GM21381 (cell line): ENCODE measurements at regions not wholly inside any gene's neighbourhood (a gene's known extent, or its start where the extent isn't known, plus 50 kb on each side); places are given as distances from the start of the nearest gene placed in this dataset.
"Not testable (repeated sequence)": the region's sequence is repeated elsewhere in the genome, so short reads cannot be mapped to it uniquely, and the experiment has no call there.

ENCODE experiments used
- ATAC-seq: cut with Tn5 transposase; IDR thresholded peaks from one replicate; pipeline ENCODE4 v1.9.1; 2021; ENCODE audit warnings: mild to moderate bottlenecking, moderate library complexity; ENCODE audit not compliant: unreplicated experiment

DNA sequence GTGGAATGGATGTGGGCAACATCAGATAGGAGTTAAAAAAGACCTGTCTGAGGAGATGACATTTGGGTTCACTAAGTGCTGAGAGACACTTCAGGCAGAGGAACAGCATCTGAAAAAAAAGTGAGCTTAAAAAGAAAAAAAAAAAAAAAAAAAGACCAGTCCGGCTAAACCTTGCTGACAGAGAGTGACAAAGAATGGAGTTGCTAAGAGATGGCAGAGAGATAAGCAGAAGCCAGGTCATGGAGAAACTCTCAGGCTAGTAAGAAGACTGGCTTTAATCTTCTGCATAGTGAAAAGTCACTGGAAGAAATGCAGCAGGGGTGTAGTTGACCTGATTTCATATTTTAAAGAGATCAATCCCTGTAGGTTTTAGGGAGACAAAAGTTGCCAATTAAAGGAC is 711.1 kb upstream of the SEMA3D start:
- no peak for ATAC-seq

DNA sequence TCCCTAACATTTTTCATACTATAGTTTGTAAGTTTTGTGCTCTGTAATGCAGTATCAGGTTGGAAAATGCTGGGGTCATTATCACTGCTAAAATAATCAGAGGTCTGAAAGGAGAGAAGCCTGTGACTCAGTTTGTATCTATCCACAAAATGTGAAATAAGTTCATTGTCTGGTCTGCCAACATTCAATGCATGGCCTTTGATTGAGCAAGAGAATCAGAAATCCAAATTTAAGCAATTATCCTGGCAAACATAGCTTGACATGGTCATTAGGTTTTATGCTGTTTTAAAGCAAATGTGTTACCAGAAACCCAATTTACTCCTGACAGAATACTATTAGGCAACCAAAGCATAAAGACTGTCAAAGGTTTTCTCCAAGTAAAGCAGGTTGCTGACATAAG is 709.7 kb upstream of the SEMA3D start:
- ATAC-seq = no peak

DNA sequence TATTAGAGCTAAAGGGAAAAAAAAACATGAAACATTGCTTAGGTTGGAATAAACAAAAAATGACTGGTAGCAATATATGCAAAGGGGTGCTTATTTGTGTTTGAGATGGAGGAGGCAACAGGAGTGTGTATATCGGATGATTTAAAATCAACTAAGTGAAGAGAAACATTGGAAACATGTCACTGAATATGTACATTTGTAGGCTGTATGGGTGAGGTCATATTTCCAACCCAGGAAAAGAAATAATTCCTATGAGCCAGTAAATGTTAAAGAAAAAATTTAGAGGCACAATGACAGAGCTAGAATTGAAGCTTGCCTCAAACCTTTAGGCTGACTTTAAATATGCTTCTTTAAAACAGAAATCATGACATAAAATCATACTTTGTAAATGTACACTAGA is 709.0 kb upstream of the SEMA3D start:
- ATAC-seq = no peak

DNA sequence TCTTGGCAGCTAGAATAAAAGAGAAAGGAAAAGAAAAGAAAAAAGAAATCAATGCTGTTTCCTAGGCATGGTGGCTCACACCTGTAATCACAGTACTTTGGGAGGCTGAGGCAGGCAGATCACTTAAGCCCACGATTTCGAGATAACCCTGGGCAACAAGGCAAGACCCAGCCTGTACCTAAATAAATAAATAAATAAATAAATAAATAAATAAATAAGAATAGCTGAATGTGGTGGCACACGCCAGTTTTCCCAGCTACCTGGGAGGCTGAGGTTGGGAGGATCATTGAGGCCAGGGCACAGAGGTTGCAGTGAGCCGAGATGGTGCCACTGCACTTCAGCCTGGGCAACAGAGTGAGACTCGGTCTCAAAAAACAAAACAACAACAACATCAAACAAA is 705.0 kb upstream of the SEMA3D start:
- not testable (repeated sequence) for ATAC-seq

DNA sequence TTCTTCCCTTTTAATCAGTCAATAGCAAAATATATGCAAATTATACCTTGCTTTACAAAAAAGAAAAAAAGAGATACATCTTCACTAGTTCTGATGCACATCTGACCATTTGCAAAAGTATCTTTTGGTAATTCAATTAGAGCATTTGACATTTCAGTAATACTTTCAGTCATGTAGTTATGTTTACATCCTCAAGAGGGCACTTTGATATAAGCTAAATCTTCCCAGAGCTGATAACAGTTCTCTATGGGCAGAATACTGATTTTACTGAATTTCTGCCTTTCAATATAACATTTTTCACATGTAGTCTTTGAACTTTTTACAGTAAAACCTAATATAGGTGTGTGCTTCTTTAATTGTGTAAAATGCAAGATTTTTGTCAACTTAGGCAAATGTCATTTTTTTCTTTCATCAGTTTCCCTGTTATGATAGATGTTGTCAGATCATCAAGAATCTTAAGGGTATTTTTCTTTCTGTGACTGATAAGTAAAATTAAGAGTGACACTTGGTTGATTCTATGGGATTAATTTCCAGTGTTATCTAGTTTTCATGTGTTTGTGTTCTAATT is 703.5 kb upstream of the SEMA3D start:
- peak; percentile 77 for ATAC-seq

DNA sequence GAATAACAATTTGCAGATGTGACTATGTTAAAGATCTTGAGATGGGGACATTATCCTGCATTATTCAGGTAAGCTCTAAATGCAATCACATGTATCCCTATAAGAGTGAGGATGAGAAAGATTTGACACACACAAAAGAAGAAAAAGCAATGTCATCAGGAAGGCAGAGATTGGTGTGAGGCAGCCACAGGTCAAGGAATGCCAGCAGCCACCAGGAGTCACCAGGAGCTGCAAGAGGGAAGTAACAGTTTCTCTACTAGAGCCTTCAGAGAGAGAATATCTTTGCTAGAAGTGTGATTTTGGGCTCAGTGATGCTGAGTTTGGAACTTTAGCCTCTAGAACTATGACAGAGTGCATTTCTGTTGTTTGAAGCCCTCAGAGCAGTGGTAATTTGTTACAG is 700.3 kb upstream of the SEMA3D start:
- no peak for ATAC-seq

DNA sequence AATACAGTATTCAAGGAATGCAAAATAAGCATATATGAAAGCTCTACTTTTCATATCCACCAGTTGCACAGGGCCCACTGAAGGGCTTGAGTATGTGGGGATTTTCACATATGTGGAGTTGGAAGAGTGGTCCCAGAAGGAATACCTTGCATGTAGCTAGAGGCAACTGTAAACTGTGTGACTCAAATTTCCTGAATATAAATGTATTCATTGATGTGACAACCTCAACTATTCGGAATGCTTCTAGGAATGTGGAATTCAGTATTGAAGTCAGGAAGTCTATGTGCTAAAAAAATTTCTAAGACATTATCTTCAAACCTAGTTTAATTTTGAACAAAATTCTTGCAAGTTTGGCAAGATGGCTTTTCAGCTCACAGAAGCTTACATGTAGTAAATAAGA is 695.5 kb upstream of the SEMA3D start:
- ATAC-seq = no peak

DNA sequence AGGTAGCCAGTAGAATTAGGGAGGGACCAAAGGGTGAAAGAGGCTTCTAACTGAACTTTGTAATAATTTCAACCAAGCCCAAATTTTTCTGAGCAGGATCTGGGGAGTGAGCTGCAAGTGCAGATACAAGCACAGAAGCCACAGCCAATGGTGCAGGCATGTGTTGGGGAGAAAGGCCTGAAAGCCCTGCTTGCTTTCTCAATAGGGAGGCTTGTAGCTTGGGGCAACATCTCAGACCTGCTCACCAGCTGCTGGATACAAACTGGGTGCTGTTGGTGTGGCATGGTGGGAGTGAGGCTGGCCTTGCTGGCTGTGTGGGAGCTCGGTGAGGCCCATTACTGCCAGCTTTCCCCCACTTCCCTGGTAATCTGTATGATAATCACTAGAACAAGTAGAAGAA is 688.5 kb upstream of the SEMA3D start:
- no peak for ATAC-seq

DNA sequence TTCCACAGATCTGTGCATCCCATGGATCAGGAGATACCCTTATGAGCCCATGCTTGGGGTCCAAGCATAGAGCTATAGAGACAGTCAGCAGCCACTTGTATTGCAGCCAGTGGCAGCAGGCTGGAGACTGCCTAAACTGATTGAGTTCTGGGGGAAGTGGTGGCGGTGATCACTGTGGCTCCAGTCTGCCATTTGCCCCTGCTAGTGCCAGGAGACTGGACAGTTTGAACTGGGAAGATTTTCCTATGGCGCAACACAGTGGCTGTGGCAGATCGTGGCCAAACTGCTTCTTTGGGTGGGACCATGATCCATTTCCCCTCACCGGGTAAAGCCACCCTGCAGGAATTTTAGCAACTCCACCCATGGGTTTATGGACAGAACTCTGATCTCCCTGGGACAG is 679.7 kb upstream of the SEMA3D start:
- no peak for ATAC-seq

DNA sequence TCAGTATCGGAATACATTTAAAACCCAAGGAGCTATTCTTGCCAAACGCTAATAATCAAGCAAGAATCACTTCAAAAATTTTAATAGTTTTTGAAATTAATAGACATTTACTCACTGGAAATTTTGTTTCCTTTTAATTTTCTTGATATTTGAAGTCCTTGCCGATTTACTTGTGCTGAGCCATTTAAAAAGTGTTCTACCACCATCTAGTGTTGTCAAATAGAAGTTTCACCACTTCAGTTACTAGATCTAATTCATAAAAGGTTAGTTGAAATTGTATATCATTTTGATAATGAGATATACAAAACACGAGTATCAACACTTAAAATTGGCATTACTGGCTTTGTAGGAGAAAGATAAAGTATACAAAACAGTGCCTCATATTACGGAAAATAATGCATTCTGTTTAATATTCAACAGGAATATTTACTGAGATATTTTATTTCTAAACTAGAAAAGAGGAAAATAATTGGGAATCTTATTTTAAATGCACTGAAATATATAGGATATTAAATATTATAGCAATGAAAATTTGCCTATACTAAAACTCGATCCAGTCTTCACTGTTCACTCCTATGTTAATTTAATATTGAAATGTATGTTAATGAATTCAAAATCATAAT is 664.8 kb upstream of the SEMA3D start:
- ATAC-seq = no peak

DNA sequence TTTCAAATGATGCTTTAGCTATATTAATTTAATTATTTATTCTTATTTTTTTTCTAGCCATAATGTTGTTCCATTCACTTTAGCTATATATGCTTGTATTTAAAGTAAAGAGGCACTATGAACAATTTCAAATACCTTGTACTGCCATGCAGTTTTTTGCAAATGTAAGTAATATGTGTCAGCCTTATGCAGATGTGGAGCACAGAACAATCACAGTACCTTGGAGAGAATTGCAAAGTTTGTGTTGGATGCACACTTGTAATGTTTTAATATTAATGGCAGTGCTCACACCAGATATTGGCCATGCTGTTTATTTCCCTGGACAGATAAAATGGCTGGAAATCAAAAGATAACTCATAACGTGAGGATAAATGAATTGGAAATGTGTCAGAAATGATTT is 663.5 kb upstream of the SEMA3D start:
- no peak for ATAC-seq

DNA sequence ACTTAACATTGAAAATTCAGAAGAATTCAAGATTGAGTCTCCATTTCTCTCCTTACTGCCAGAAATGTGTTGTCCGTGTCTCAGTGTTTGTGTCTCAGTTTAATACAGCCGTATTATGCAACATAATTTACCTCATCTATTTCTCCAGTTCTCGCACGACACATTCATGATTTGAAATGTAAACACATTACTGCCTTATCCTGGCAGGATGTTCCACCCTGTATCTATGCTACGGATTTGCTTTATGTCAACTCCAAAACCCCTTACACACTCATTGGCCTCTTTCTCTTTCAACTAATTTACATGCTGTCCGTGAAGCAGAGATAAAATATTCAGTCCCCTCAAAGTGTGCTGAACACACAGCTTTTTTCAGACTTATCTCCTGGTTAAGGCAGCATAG is 653.7 kb upstream of the SEMA3D start:
- no peak for ATAC-seq

DNA sequence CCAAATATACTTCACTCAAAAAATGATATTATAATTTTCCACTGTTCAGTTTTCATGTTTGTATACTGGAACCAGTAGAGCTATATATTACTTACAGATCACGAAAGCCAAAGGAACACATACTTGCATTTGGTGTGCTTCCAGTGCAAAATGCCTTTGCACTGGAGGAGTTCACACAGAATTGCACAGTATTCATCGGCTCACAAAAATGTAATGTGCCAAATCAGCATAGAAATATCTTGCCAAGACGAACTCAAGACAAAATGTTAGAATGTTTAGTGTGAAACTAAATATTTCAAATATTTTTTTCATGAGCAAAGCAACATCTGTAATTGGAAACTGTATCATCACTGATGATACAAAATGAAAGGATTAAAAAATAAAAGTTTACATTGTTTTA is 646.2 kb upstream of the SEMA3D start:
- no peak for ATAC-seq

DNA sequence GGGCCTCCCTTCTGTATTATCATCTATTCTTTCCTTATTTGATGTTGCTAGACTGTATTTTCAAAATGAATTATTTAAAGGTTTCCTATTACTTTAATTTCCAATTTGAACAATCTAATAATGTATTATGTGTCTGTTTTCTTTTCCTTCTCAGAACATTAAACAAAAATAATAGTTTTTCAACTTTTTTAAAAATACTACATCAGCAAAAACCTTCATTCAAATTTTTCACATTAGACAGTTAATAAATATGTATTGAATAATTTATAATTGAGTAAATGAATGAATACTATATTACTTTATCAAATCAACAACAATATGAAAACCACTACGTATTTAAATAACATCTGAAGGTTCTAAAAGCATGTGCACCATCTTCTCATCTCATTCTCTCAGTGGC is 644.1 kb upstream of the SEMA3D start:
- ATAC-seq = no peak

DNA sequence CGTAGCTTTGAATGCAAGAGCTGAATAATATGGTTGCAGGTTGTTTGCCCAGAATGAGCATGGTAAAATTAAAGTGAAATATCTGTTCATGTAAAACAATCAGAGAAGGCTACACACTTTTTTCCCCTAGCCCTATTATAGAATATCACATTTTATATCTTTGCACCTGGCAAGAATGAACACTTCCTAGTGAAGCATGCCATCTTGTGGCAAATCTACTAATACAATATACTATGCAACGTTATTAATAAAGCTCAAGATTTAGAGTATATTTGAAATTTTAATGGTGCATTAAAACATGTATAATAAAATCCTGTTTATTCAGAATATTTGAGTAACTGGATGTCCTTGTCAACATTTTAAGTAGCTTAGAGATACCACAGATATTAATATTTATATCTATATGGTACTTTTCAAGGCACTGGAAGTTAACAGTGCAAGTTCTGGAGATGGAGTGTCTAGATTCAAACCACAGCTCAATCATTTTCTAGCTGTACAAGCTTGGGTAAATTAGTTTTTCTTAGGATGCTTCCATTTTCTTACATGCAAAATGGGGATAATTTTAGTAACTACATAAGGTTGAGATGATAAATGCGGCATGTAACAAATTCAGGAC is 643.1 kb upstream of the SEMA3D start:
- ATAC-seq = no peak

DNA sequence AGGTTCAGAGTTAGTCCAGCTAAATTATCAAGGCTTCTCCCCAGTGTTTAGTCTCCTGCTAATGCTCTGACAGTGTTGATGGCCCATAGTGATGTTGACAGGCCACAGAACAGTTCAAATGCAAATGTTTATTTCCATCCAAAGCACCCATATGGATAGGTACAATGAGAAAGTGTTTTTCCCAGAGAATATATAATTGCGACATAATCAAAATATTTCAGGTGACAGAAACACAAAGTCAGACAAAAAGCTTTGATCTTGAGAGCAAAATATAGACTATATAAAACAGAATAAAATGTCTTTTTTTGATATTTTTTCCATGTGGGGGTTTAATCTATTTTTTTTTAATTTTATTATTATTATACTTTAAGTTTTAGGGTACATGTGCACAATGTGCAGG is 642.3 kb upstream of the SEMA3D start:
- ATAC-seq = no peak

DNA sequence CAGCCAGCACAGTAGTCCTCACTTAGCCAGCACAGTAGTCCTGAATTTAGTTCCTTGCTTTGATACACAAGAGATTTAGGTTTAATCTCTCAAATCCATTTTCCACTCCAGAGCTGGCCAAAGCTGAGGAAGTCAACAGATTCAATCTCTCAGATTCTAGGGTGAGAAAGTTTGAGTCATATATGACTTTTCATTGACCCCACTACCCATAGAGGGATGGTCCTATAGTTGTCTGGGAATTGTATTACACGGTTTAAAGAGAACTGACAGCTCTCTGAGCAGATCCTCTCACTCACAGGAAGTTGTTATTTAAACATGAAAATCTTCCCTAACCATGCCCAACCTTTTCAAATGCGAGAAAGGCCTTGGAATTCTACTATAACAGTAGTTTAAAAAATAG is 641.8 kb upstream of the SEMA3D start:
- no peak for ATAC-seq

DNA sequence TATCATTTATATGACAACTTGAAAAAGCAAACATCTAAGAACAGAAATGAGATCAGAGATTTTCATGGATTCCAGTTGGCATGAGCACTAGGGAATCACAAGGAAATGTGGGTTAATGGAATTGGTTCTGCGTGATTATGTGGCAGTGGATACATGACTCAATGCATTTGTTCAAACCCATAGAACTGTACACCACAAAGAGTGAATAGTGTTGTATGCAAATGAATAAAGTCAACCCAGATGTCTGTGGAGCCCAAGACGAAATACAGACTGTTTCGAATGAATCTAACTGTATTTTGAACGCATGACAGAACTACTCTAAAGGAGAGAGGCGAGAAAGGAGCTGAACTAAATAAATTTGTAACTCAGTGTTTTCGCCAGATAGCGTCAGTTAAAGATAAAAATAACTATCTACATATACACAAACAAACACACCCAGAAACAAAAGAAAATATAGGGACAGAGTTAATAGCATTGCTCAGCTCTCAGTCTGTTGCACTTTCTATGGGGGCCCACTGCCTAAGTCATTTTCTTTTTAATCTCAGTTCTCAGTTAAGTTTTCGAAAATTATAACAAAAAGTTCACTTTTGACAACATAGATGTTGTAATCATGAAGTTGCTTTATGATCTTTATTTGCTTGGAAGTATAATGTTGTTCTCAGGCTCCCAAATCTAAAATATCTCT is 636.7 kb upstream of the SEMA3D start:
- ATAC-seq = no peak

DNA sequence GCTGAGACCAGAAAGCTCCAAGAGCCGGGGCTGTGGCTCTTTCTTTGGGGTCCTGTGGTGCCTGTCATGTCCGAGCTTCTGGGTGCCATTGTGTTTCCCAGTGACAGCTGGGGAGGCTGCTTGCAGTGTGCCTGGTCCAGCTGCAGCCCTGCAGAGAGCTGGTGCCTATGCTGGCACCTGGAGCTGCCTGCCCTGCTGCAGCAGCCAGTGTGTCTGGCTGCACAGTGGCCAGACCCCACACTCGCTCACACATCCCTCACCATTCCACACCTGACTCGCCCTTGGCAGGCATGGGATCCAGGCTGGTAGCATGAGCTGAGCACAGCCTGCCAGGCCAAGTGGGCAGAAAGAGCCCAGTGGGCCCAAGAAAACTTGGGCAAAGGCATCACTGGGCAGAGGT is 635.1 kb upstream of the SEMA3D start:
- no peak for ATAC-seq

DNA sequence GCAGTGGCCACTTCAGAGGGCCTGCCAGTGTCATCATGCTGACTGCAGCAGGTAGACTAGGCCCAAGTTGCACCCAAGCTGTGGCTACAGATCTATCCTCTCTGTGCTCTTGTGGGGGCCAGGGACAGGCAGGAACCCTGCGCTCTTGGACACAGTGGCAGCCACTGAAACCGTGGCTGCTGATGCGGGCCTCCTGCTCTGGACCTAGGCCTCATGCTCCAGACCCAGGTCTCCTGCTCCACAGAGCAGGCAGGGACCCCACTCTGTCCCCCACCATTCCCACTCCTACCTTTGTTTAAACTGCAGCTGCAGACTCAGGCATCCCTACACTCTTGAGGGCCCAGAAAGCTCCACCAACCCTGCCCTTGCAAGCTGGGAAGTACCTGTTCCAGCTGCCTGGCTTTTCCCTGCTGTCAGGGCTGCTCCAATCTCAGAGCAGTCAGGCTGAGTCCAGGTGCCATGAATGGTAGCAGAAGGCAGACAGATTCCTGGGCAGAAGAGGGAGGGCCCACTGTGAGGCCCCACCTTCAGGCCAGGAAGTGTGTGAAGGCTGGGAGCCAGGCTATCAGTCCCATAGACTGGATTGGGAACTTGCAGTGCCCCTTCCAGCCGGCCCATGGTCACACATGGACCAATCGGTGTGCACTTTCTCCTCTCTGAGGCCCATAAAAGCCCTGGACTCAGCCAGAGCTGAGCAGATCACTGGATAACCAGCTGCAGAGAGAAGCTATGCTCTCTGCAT is 634.0 kb upstream of the SEMA3D start:
- ATAC-seq = no peak

DNA sequence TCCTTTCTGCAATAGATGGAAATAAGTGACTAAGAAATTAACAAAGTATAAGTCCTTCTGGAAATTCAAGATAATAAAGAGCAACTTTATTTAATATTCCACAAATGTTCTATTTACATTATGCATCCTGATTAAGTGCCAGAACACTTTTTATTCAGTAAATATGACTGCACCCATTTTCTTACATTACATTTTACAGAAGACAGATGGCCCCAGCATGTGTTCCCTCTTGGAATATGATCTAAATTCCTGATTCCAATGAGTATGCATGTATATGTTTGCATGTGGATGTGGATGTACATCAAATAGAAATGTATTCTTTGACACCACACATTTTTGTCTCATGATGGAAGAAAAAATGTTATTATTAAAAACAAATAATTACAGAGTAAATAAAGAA is 628.7 kb upstream of the SEMA3D start:
- ATAC-seq = no peak

DNA sequence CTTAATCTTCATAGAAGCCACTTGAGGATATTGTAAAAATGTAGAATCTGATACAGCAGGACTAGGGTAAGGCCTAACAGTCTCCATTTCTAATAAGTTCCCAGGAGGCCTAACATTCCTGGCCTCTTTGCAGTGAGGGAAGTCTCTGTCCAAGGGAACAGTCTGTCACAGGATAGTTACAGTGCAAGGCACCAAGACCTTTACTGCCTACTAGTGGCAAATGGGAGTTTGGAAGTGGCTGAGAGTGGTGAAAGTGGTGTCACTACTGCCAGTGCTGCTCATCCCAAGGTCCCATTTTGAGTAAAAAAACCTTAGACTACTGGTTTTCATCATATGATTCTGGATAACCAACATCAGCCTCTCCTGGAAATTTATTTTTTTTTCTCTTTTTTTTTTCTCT is 619.5 kb upstream of the SEMA3D start:
- ATAC-seq = no peak
